ENCODE measurements at regions not wholly inside any gene's neighbourhood (a gene's known extent, or its start where the extent isn't known, plus 50 kb on each side); places are given as distances from the start of the nearest gene placed in this dataset.

DNA sequence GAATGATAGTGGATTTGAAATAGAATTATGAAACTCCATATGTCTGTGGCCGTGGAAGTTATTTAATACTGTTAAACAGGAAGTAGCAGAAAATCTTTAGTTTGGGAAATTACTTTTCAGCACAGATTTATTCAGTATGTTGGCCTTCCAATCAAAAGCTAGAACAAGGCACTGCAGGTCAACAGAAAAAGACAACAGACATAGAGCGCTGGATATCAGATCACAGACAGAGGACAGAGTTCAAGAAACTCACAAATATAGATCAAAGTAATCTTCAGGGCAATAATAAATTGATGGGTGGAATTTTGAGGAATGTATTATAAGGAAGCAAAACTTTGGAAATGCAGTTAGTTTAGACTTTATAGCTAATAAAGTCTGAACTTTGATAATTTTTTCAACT, 159.5 kb upstream of the TMCO5A start:
- TF ChIP-seq, protein P1, sequence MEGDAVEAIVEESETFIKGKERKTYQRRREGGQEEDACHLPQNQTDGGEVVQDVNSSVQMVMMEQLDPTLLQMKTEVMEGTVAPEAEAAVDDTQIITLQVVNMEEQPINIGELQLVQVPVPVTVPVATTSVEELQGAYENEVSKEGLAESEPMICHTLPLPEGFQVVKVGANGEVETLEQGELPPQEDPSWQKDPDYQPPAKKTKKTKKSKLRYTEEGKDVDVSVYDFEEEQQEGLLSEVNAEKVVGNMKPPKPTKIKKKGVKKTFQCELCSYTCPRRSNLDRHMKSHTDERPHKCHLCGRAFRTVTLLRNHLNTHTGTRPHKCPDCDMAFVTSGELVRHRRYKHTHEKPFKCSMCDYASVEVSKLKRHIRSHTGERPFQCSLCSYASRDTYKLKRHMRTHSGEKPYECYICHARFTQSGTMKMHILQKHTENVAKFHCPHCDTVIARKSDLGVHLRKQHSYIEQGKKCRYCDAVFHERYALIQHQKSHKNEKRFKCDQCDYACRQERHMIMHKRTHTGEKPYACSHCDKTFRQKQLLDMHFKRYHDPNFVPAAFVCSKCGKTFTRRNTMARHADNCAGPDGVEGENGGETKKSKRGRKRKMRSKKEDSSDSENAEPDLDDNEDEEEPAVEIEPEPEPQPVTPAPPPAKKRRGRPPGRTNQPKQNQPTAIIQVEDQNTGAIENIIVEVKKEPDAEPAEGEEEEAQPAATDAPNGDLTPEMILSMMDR (IDR thresholded peaks at IDR 0.05; ENCODE audit: low read length), result no peak
- TF ChIP-seq EZH2 (IDR thresholded peaks at IDR 0.05; ENCODE audit: borderline replicate concordance, low read length), result no peak
- H3K36me3 ChIP-seq (ENCODE audit: insufficient read depth, low read length), result no peaks in the 10 kb centered on the region
- no peaks in the 10 kb centered on the region for H3K27me3 ChIP-seq (ENCODE audit: insufficient read depth, low read length)
- H3K4me2 ChIP-seq (ENCODE audit: low read length), result no peak overlapping the region
- no peaks in the 10 kb centered on the region for H3F3A ChIP-seq (ENCODE audit: insufficient read depth, low read length)
- no peaks in the 10 kb centered on the region for H3K9me3 ChIP-seq (ENCODE audit: low read length)
- no peak overlapping the region for H3K9ac ChIP-seq (ENCODE audit: low read length)
- no peak overlapping the region for H3K4me3 ChIP-seq (ENCODE audit: low read depth, low read length, poor library complexity, severe bottlenecking)
- no peaks in the 10 kb centered on the region for H3K4me1 ChIP-seq (ENCODE audit: insufficient read depth, low read length, severe bottlenecking)
- no peaks in the 10 kb centered on the region for H4K20me1 ChIP-seq (ENCODE audit: insufficient read depth, low read length)
- H3K27ac ChIP-seq (ENCODE audit: low read depth, low read length, poor library complexity, severe bottlenecking), result no peak overlapping the region
- H3K9me2 ChIP-seq (ENCODE audit: low read depth, low read length), result no peaks in the 10 kb centered on the region
- no peak overlapping the region for H2AFZ ChIP-seq (ENCODE audit: low read length)
- H3K79me2 ChIP-seq (ENCODE audit: insufficient read depth, low read length), result no peaks in the 10 kb centered on the region

DNA sequence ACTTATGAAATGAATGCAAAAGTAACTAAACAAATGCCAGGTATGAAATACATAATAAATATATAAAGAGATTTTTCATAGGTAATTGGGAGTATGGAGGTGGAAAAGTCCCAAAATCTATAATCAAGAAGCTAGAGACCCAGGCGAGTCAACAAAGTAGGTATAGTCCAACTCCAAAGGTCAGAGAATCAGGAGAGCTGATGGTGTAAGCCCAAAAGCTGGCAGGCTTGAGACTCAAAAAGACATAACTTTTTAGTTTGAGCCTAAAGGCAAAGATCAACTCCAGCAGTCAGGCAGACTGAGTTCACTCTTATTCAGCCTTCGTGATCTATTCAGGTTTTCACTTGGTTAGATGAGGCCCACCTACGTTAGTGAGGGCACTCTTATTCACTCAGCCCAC, 157.4 kb upstream of the TMCO5A start:
- no peak overlapping the region for H3K4me2 ChIP-seq (ENCODE audit: low read length)

DNA sequence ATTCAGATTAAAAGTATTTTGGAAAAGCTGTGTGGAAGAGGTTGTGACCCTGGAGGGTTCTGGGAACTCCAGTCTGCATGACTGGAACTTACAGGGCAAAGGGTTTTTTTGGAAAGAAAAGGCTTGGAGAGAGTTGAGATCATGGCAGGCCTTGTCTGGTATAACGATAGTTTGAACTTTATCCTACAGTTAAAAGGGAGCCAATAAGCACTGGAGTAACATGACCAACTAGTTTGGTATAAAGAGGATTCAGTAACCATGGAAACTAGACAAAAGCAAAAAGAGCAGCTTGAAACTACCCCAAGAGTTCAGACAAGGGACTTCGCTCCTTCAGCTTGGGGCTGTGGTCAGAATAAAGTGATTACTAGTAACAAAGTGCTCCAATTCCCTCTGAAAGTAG, 151.2 kb upstream of the TMCO5A start:
- Histone ChIP-seq H3K27me3 (ENCODE audit: insufficient read depth, low read length) (no peaks in the 10 kb centered on the region), H3K79me2 (ENCODE audit: insufficient read depth, low read length) (no peaks in the 10 kb centered on the region), H3K4me1 (ENCODE audit: insufficient read depth, low read length, severe bottlenecking) (no peaks in the 10 kb centered on the region), H3K9me3 (ENCODE audit: low read length) (no peaks in the 10 kb centered on the region), H4K20me1 (ENCODE audit: insufficient read depth, low read length) (no peaks in the 10 kb centered on the region), H3K9ac (ENCODE audit: low read length) (no peak overlapping the region), H3K9me2 (ENCODE audit: low read depth, low read length) (no peaks in the 10 kb centered on the region), H3K4me2 (ENCODE audit: low read length) (no peak overlapping the region), H2AFZ (ENCODE audit: low read length) (no peak overlapping the region), H3K36me3 (ENCODE audit: insufficient read depth, low read length) (no peaks in the 10 kb centered on the region), H3K27ac (ENCODE audit: low read depth, low read length, poor library complexity, severe bottlenecking) (no peak overlapping the region), H3F3A (ENCODE audit: insufficient read depth, low read length) (no peaks in the 10 kb centered on the region), H3K4me3 (ENCODE audit: low read depth, low read length, poor library complexity, severe bottlenecking) (no peak overlapping the region)
- TF ChIP-seq, protein P1 (IDR thresholded peaks at IDR 0.05; ENCODE audit: low read length), result no peak
- TF ChIP-seq EZH2 (IDR thresholded peaks at IDR 0.05; ENCODE audit: borderline replicate concordance, low read length), result no peak

More for the DNA sequence above, 157.4 kb upstream of the TMCO5A start:
- Histone ChIP-seq H4K20me1 (ENCODE audit: insufficient read depth, low read length) (no peaks in the 10 kb centered on the region), H3K79me2 (ENCODE audit: insufficient read depth, low read length) (no peaks in the 10 kb centered on the region), H3K27ac (ENCODE audit: low read depth, low read length, poor library complexity, severe bottlenecking) (no peak overlapping the region), H3K9ac (ENCODE audit: low read length) (no peak overlapping the region), H3K4me1 (ENCODE audit: insufficient read depth, low read length, severe bottlenecking) (no peaks in the 10 kb centered on the region), H2AFZ (ENCODE audit: low read length) (no peak overlapping the region), H3K27me3 (ENCODE audit: insufficient read depth, low read length) (no peaks in the 10 kb centered on the region), H3K9me3 (ENCODE audit: low read length) (no peaks in the 10 kb centered on the region), H3F3A (ENCODE audit: insufficient read depth, low read length) (no peaks in the 10 kb centered on the region), H3K9me2 (ENCODE audit: low read depth, low read length) (no peaks in the 10 kb centered on the region), H3K36me3 (ENCODE audit: insufficient read depth, low read length) (no peaks in the 10 kb centered on the region), H3K4me3 (ENCODE audit: low read depth, low read length, poor library complexity, severe bottlenecking) (no peak overlapping the region)
- TF ChIP-seq, protein P1 (IDR thresholded peaks at IDR 0.05; ENCODE audit: low read length), result no peak
- TF ChIP-seq EZH2 (IDR thresholded peaks at IDR 0.05; ENCODE audit: borderline replicate concordance, low read length), result no peak
